Activated B cell treated with CpG ODN at 0.5 μM for 24 hours (primary cell): ENCODE measurements at regions not wholly inside any gene's neighbourhood (a gene's known extent, or its start where the extent isn't known, plus 50 kb on each side); places are given as distances from the start of the nearest gene placed in this dataset.

Source experiments
- ATAC-seq: fragments of 200-7000 bp; cut with Tn5 transposase; one replicate; pipeline ENCODE4 v1.10.0; 2021; ENCODE audit warnings: low read depth, mild to moderate bottlenecking, moderate library complexity
- CTCF ChIA-PET: fragments of 350-600 bp; sonication (Branson Sonifier 250); formaldehyde crosslinking; loops from one replicate; lab custom pipeline; 2021; ENCODE audit warnings: antibody characterized with exemption; lab: Charles Lee
- POLR2A ChIA-PET: fragments of 350-600 bp; sonication (Branson Sonifier 250); formaldehyde crosslinking; loops from one replicate; lab custom pipeline; 2021; ENCODE audit warnings: antibody characterized with exemption; lab: Charles Lee
- DNase-seq: peaks from one replicate; pipeline ENCODE4 v3.0.0; 2022
- H3K27ac Mint-ChIP-seq: one replicate; pipeline ENCODE4 v1.8.0; 2020; ENCODE audit warnings: mixed read lengths
- H3K27me3 Mint-ChIP-seq: one replicate; pipeline ENCODE4 v1.8.0; 2021; ENCODE audit warnings: mixed read lengths
- H3K36me3 Mint-ChIP-seq: one replicate; pipeline ENCODE4 v1.8.0; 2021; ENCODE audit warnings: low read depth, mixed read lengths
- H3K4me1 Mint-ChIP-seq: one replicate; pipeline ENCODE4 v1.8.0; 2021; ENCODE audit warnings: mixed read lengths
- H3K4me3 Mint-ChIP-seq: one replicate; pipeline ENCODE4 v1.8.0; 2020; ENCODE audit warnings: mild to moderate bottlenecking, mixed read lengths
- H3K9me3 Mint-ChIP-seq: one replicate; pipeline ENCODE4 v1.8.0; 2020; ENCODE audit warnings: mixed read lengths
- CTCF ChIP-seq: fragments of 200-600 bp; IDR thresholded peaks from one replicate; pipeline ENCODE4 v1.8.0; 2022; ENCODE audit warnings: antibody characterized with exemption, mild to moderate bottlenecking
- intact Hi-C: fragments of 100-400 bp; cut with micrococcal nuclease; formaldehyde crosslinking; loops from one replicate; pipeline ENCODE4 v1.15.1; 2024

GRCh38 chr9:116027511-116027910 lies 126.1 kb upstream of the PAPPA start:
- no peaks in the 10 kb centered on the region for H3K27me3 Mint-ChIP-seq
- H3K36me3 Mint-ChIP-seq: no peaks in the 10 kb centered on the region
- POLR2A ChIA-PET: no interaction called here
- H3K4me3 Mint-ChIP-seq: no peak overlapping the region
- no peak for DNase-seq
- intact Hi-C loops: no loop called here
- no peak for ATAC-seq
- H3K9me3 Mint-ChIP-seq: peaks cover 12% of the 10 kb centered on the region
- no peak for TF ChIP-seq CTCF
- H3K4me1 Mint-ChIP-seq: no peaks in the 10 kb centered on the region
- H3K27ac Mint-ChIP-seq: no peak overlapping the region
- CTCF ChIA-PET: no interaction called here

GRCh38 chr9:116027951-116028350 lies 125.6 kb upstream of the PAPPA start:
- ATAC-seq (no peak), DNase-seq (no peak)
- intact Hi-C loops: no loop called here
- no peaks in the 10 kb centered on the region for H3K4me1 Mint-ChIP-seq
- no peak for TF ChIP-seq CTCF
- peaks cover 12% of the 10 kb centered on the region for H3K9me3 Mint-ChIP-seq
- ChIA-PET CTCF (no interaction called here), POLR2A (no interaction called here)
- no peak overlapping the region for H3K27ac Mint-ChIP-seq
- no peaks in the 10 kb centered on the region for H3K27me3 Mint-ChIP-seq
- H3K36me3 Mint-ChIP-seq: no peaks in the 10 kb centered on the region
- no peak overlapping the region for H3K4me3 Mint-ChIP-seq

- Mint-ChIP-seq H3K27me3 (no peaks in the 10 kb centered on the region), H3K9me3 (peaks cover 11% of the 10 kb centered on the region), H3K36me3 (no peaks in the 10 kb centered on the region), H3K4me1 (no peaks in the 10 kb centered on the region), H3K4me3 (no peak overlapping the region), H3K27ac (no peak overlapping the region)
- TF ChIP-seq CTCF: no peak
- ATAC-seq: no peak
- DNase-seq: no peak
- intact Hi-C loops: no loop called here
- ChIA-PET CTCF (no interaction called here), POLR2A (no interaction called here)
Observed at GRCh38 chr9:116030517-116030916, 123.1 kb upstream of the PAPPA start.

GRCh38 chr9:116032683-116033440 lies 120.7 kb upstream of the PAPPA start:
- Mint-ChIP-seq H3K36me3 (no peaks in the 10 kb centered on the region), H3K27ac (no peak overlapping the region), H3K9me3 (peaks cover 11% of the 10 kb centered on the region), H3K27me3 (no peaks in the 10 kb centered on the region), H3K4me3 (no peak overlapping the region), H3K4me1 (no peaks in the 10 kb centered on the region)
- TF ChIP-seq CTCF: no peak
- DNase-seq: no peak
- ChIA-PET POLR2A (no interaction called here), CTCF (no interaction called here)
- intact Hi-C loops: no loop called here
- ATAC-seq: no peak

- Mint-ChIP-seq H3K4me3 (no peak overlapping the region), H3K36me3 (no peaks in the 10 kb centered on the region), H3K27me3 (no peaks in the 10 kb centered on the region), H3K9me3 (peaks cover 2% of the 10 kb centered on the region), H3K27ac (no peak overlapping the region), H3K4me1 (no peaks in the 10 kb centered on the region)
- intact Hi-C loops: no loop called here
- CTCF ChIA-PET: no interaction called here
- ATAC-seq (no peak), DNase-seq (no peak)
- TF ChIP-seq CTCF: no peak
- POLR2A ChIA-PET: no interaction called here
Observed at GRCh38 chr9:116039312-116039711, 114.3 kb upstream of the PAPPA start.
